Heart left ventricle (tissue), 16 donors: ENCODE measurements at regions not wholly inside any gene's neighbourhood (a gene's known extent, or its start where the extent isn't known, plus 50 kb on each side); places are given as distances from the start of the nearest gene placed in this dataset.

ENCODE experiments used
- ATAC-seq, 4 donors: fragments of 200-7000 bp; cut with Tn5 transposase; one replicate each; pipeline ENCODE4 v1.9.1; 2020 to 2022; ENCODE audit warnings: moderate library complexity in 4 of 4, mild to moderate bottlenecking in 3 of 4, moderate number of reproducible peaks in 1 of 4
- DNase-seq, 5 donors: peaks; one replicate each; pipeline ENCODE4 v3.0.0-alpha.2; 2020
- H3K27ac ChIP-seq, 12 donors: fragments of 200-600 bp; sonication (generic) in 4 of 12; one replicate each; pipeline versions ENCODE4 v1.5.0 to v1.8.0; 2016 to 2022; ENCODE audit warnings: mild to moderate bottlenecking in 2 of 12
- H3K27me3 ChIP-seq, 9 donors: fragments of 200-600 bp; sonication (generic) in 2 of 9; one replicate each; pipeline versions ENCODE4 v1.5.1 to v1.8.0; 2016 to 2022; ENCODE audit warnings: mild to moderate bottlenecking in 3 of 9
- H3K36me3 ChIP-seq, 9 donors: fragments of 200-600 bp; sonication (generic) in 2 of 9; one replicate each; pipeline versions ENCODE4 v1.5.0 to v1.8.0; 2018 to 2022; ENCODE audit warnings: mild to moderate bottlenecking in 2 of 9
- H3K4me1 ChIP-seq, 12 donors: fragments of 200-600 bp; sonication (generic) in 4 of 12; one replicate each; pipeline versions ENCODE4 v1.5.0 to v1.8.0; 2016 to 2022; ENCODE audit warnings: mild to moderate bottlenecking in 3 of 12
- H3K4me3 ChIP-seq, 12 donors: fragments of 200-600 bp; sonication (generic) in 4 of 12; one replicate each; pipeline versions ENCODE4 v1.5.0 to v1.8.0; 2017 to 2022; ENCODE audit warnings: mild to moderate bottlenecking in 9 of 12, moderate library complexity in 4 of 12
- H3K9me3 ChIP-seq, 12 donors: fragments of 200-600 bp; sonication (generic) in 4 of 12; one replicate each; pipeline versions ENCODE4 v1.5.0 to v1.8.0; 2016 to 2022; ENCODE audit warnings: mild to moderate bottlenecking in 1 of 12
- POLR2A ChIP-seq, 2 donors: fragments of 450-650 bp; IDR thresholded peaks; one replicate each; pipeline ENCODE4 v1.6.1; 2017; ENCODE audit warnings: antibody characterized with exemption in 2 of 2, mild to moderate bottlenecking in 2 of 2, moderate library complexity in 2 of 2
- WGBS, 4 donors: extraction: QIAGEN DNeasy Blood & Tissue Kit in 2 of 4; methylation state at CpG; one replicate each; pipeline versions ENCODE4 v1.1.5 to v1.1.7; 2013 to 2018; 5-methylcytosine and 5-hydroxymethylcytosine counted together
- intact Hi-C, 10 donors: fragments of 100-400 bp; cut with DNase I; formaldehyde crosslinking; loops; one replicate each; pipeline versions ENCODE4 v1.11.1 to v1.14.2; 2022
- TF ChIP-seq, protein P1 (sequence below), 12 donors: fragments of 200-600 bp; sonication (generic) in 4 of 12; IDR thresholded peaks; one replicate each; pipeline versions ENCODE4 v1.5.0 to v1.8.0; 2018 to 2022; ENCODE audit warnings: antibody characterized with exemption in 12 of 12, mild to moderate bottlenecking in 5 of 12
- donor health status: ischemic (EF 13 %, LVEDD 7.1; RV severe dilation, severe dysfunction).
- donor health status: healthy with polysubstance abuse.
- donor health status: DM: no; HTN: yes; CAD: no.
- donor health status: DM: no; HTN: no; CAD: no.
- donor health status: ischemic (EF 25% LVEDD 6.9; RV normal size, moderate dysfunction).
- donor health status: ischemic (EF 25% LVEDD 5.7; RV mildly dilated, moderate dysfunction).
- donor health status: healthy.
- donor health status: DM: yes; HTN: yes; CAD: no.
- donor health status: ischemic (EF 35%, LVEDD 5.7; RV mildly dilated, moderate dysfunction).
- donor health status: nonischemic (EF 11% LVEDD 7.7; RV severe dilation, severe dysfunction).
- donor health status: DM: yes; HTN: yes; CAD: no.
- donor health status: PGD.
- donor health status: ischemic (EF 29% LVEDD 5.4; RV normal size, mild dysfunction).
- donor health status: nonischemic (EF 23%, LVEDD 6.1; RV moderate dilation, normal function).

DNA sequence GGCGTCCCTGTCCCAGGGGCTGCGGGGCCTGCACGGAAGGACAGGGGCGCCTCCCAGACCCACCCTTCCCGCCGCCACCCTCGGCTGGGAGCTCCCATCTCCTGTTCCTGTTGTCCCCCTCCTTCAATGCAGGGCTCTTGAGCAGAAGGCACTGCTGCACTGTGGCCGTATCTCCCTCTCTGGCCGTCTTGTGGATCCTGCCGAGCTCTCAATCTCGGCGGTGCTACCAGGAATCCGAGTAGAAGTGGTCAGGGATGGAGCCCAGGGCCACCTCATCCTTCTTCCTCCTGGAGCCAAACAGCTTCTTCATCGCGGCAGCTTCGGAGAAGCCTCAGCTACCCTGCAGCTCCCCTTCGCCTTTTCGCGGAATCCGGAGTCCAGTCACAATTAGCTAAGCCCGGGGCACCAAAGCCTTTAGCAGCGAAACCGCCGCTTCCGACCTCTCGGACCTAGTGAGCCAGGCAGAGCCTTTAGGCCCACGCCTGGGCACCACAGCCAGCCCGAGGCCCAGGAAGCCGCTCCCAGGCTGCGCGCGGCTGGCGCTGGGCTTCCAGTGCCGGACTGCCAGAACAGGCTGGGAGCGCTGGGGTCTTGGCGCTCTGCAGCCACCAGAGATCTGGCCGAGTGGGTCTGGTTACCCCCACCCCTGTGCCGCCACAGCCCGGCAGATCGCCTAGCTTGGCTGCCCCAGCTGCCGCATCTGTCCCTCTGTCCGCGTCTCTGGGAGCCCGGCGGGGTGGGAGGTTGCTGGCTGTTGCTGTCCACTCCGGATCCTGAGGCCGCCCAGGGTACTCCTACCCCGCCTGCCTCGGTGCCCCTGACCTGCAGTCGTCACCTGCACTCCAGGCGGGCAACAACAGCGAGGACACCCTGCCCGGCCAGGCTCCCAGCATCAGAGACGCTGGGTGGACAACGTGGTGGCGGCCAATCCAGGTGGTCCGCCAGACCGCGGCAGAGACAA is 69.1 kb downstream of the ASCL4 start:
- no peak overlapping the region for H3K27ac ChIP-seq
- H3K27me3 ChIP-seq, result peaks cover 34 to 85% (median 59%) of the 10 kb centered on the region in 9 donors
- WGBS, 4 donors, result 1 to 2% (median 2%) methylated on average over 23 to 59 of the region's 59 CpGs
- no peaks in the 10 kb centered on the region for H3K9me3 ChIP-seq
- TF ChIP-seq POLR2A (IDR thresholded peaks at IDR 0.05), result no peak
- TF ChIP-seq, protein P1, sequence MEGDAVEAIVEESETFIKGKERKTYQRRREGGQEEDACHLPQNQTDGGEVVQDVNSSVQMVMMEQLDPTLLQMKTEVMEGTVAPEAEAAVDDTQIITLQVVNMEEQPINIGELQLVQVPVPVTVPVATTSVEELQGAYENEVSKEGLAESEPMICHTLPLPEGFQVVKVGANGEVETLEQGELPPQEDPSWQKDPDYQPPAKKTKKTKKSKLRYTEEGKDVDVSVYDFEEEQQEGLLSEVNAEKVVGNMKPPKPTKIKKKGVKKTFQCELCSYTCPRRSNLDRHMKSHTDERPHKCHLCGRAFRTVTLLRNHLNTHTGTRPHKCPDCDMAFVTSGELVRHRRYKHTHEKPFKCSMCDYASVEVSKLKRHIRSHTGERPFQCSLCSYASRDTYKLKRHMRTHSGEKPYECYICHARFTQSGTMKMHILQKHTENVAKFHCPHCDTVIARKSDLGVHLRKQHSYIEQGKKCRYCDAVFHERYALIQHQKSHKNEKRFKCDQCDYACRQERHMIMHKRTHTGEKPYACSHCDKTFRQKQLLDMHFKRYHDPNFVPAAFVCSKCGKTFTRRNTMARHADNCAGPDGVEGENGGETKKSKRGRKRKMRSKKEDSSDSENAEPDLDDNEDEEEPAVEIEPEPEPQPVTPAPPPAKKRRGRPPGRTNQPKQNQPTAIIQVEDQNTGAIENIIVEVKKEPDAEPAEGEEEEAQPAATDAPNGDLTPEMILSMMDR (IDR thresholded peaks at IDR 0.05), result no peak
- ATAC-seq (peak in 2 of 4 donors; percentile 56 to 59), DNase-seq (no peak)
- peak overlapping the region; percentile 3 to 47 (median 37) for H3K4me3 ChIP-seq
- H3K36me3 ChIP-seq, result no peaks in the 10 kb centered on the region
- H3K4me1 ChIP-seq, result peaks cover 0 to 21% (median 11%) of the 10 kb centered on the region in 12 donors
- intact Hi-C loops, result no loop called here

DNA sequence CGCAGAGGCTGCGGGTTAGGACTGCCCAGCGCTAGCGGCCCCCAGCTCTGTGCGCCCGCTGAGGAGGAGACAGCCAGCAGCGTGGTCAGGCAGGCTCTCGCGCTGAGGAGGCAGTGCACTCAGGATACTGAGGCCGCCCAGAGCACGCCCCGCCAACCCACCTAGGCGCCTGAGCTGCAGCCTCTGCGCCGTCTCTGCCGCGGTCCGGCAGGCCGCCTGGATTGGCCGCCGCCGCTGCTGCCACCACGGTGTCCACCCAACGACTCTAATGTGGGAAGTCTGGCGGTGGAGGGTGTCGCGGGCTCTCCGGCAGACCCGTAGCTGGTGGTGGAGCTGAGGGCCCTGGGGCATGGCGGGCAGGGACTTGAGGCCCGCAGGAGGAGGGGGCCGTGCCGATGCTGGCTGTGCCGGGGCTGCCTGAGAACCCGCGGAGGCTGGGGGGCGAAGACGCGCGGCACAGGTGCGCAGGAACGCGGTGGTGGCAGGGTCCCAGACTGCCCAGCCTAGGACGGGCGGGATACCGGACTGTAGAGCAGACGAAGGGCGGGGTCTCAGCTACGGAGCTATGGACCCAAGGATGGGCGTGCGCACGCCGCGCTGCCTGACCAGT is 69.9 kb downstream of the ASCL4 start:
- Histone ChIP-seq H3K36me3 (no peaks in the 10 kb centered on the region), H3K27ac (no peak overlapping the region), H3K4me1 (peaks cover 0 to 21% (median 11%) of the 10 kb centered on the region in 12 donors), H3K9me3 (no peaks in the 10 kb centered on the region), H3K27me3 (peaks cover 34 to 88% (median 54%) of the 10 kb centered on the region in 9 donors), H3K4me3 (peak overlapping the region; percentile 3 to 47 (median 37))
- TF ChIP-seq POLR2A (IDR thresholded peaks at IDR 0.05), result no peak
- TF ChIP-seq, protein P1 (IDR thresholded peaks at IDR 0.05), result no peak
- intact Hi-C loops, result no loop called here
- WGBS, 4 donors, result 2 to 3% (median 3%) methylated on average over 28 to 54 of the region's 54 CpGs
- DNase-seq (no peak), ATAC-seq (peak in 2 of 4 donors; percentile 31 to 46)

DNA sequence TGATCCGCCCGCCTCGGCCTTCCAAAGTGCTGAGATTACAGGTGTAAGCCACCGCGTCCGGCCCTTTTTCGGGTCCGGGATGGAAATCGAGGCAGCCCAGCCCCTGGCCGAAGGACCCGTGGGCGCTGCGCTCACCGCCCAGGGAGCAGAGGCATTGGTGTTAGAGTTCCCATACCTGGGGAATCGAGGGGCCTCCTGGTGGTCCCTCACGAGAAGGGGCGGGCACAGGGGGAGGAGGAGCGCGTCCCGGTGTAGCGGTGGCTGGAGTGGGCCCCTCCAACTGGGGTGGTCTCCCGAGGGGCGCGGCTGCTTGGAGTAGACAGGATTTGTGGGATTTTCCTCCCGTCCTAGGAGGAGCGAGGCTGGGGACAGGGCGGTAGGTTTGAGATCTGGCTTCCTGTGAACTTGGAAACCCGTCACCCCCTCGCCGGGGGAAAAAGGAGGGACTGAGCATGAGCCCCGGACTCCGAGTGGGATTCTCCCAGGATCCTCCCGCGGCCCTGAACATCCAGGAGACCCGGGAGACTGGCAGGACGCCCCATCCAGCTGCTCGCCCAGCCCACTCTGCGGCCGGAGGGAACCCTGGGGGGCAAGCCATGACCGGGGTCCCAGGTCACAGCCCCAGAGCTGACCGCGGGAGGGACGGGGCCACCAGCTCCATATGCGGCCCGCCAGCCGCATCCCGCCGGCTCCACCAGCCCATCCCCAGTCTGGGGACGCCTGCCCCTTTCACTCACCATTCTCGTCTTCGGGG is 70.9 kb downstream of the ASCL4 start:
- DNase-seq, result no peak
- no peak for ATAC-seq
- WGBS, 4 donors, result 7 to 10% (median 9%) methylated on average over 45 to 51 of the region's 51 CpGs
- H3K27me3 ChIP-seq, result peaks cover 34 to 89% (median 54%) of the 10 kb centered on the region in 9 donors
- TF ChIP-seq, protein P1 (IDR thresholded peaks at IDR 0.05), result no peak
- TF ChIP-seq POLR2A (IDR thresholded peaks at IDR 0.05), result no peak
- intact Hi-C loops, result no loop called here
- H3K4me3 ChIP-seq, result no peak overlapping the region
- H3K36me3 ChIP-seq, result no peaks in the 10 kb centered on the region
- peaks cover 0 to 21% (median 11%) of the 10 kb centered on the region in 12 donors for H3K4me1 ChIP-seq
- H3K9me3 ChIP-seq, result no peaks in the 10 kb centered on the region
- no peak overlapping the region for H3K27ac ChIP-seq
